MCF 10A (cell line): ENCODE measurements at regions not wholly inside any gene's neighbourhood (a gene's known extent, or its start where the extent isn't known, plus 50 kb on each side); places are given as distances from the start of the nearest gene placed in this dataset.

Experiments used
- BruUV-seq: library from RNA; stranded (reverse); fragments of 400-500 nt; replicated peaks from 2 replicates; lab custom pipeline; 2021; lab: Mats Ljungman, UMichigan
- CTCF ChIA-PET: fragments of 300-600 bp; sonication (Branson Sonifier 250); formaldehyde crosslinking; extraction: SDS; loops from one replicate; lab custom pipeline; 2021; ENCODE audit warnings: antibody characterized with exemption, inconsistent platforms; lab: Yijun Ruan, JAX
- POLR2A ChIA-PET: fragments of 300-600, 350-650 bp; sonication (Branson Sonifier 250); formaldehyde crosslinking; extraction: SDS; loops from one replicate; lab custom pipeline; 2020; ENCODE audit warnings: antibody characterized with exemption, inconsistent platforms; lab: Yijun Ruan, JAX
- DNase-seq: peaks from one replicate; pipeline ENCODE4 v3.0.0-alpha.2; 2018; ENCODE audit not compliant: unreplicated experiment
- H3K27ac Mint-ChIP-seq: one replicate; pipeline ENCODE4 v1.8.0; 2022; ENCODE audit warnings: mild to moderate bottlenecking, low read depth, mixed read lengths; ENCODE audit not compliant: unreplicated experiment
- H3K27me3 Mint-ChIP-seq: one replicate; pipeline ENCODE4 v1.8.0; 2022; ENCODE audit warnings: mixed read lengths; ENCODE audit not compliant: insufficient read depth, unreplicated experiment
- H3K36me3 Mint-ChIP-seq: one replicate; pipeline ENCODE4 v1.8.0; 2022; ENCODE audit warnings: mild to moderate bottlenecking, moderate library complexity, mixed read lengths; ENCODE audit not compliant: insufficient read depth, unreplicated experiment
- H3K4me1 Mint-ChIP-seq: one replicate; pipeline ENCODE4 v1.8.0; 2022; ENCODE audit warnings: mixed read lengths; ENCODE audit not compliant: insufficient read depth, unreplicated experiment
- H3K4me3 Mint-ChIP-seq: one replicate; pipeline ENCODE4 v1.8.0; 2022; ENCODE audit warnings: mild to moderate bottlenecking, moderate library complexity, mixed read lengths; ENCODE audit not compliant: unreplicated experiment
- H3K9me3 Mint-ChIP-seq: one replicate; pipeline ENCODE4 v1.8.0; 2022; ENCODE audit warnings: mixed read lengths; ENCODE audit not compliant: unreplicated experiment
- intact Hi-C: fragments of 100-400 bp; cut with micrococcal nuclease; formaldehyde crosslinking; loops from 2 replicates; pipeline ENCODE4 v1.14.1; 2022
- TF ChIP-seq, protein P1 (sequence below): fragments of 200-600 bp; IDR thresholded peaks from one replicate; pipeline ENCODE4 v1.8.0; 2022; ENCODE audit warnings: antibody characterized with exemption, mild to moderate bottlenecking; ENCODE audit not compliant: unreplicated experiment

- Mint-ChIP-seq H3K27me3 (no peaks in the 10 kb centered on the region), H3K4me1 (peaks cover 6% of the 10 kb centered on the region), H3K27ac (no peak overlapping the region), H3K4me3 (no peak overlapping the region), H3K9me3 (no peaks in the 10 kb centered on the region), H3K36me3 (no peaks in the 10 kb centered on the region)
- TF ChIP-seq, protein P1, sequence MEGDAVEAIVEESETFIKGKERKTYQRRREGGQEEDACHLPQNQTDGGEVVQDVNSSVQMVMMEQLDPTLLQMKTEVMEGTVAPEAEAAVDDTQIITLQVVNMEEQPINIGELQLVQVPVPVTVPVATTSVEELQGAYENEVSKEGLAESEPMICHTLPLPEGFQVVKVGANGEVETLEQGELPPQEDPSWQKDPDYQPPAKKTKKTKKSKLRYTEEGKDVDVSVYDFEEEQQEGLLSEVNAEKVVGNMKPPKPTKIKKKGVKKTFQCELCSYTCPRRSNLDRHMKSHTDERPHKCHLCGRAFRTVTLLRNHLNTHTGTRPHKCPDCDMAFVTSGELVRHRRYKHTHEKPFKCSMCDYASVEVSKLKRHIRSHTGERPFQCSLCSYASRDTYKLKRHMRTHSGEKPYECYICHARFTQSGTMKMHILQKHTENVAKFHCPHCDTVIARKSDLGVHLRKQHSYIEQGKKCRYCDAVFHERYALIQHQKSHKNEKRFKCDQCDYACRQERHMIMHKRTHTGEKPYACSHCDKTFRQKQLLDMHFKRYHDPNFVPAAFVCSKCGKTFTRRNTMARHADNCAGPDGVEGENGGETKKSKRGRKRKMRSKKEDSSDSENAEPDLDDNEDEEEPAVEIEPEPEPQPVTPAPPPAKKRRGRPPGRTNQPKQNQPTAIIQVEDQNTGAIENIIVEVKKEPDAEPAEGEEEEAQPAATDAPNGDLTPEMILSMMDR = no peak
- DNase-seq = no peak
- BruUV-seq = no TSS peak
- intact Hi-C loops = no loop called here
- ChIA-PET POLR2A (no interaction called here), CTCF (no interaction called here)
Measured at GRCh38 chr11:122556605-122557004, 98.9 kb upstream of the UBASH3B start.

DNA sequence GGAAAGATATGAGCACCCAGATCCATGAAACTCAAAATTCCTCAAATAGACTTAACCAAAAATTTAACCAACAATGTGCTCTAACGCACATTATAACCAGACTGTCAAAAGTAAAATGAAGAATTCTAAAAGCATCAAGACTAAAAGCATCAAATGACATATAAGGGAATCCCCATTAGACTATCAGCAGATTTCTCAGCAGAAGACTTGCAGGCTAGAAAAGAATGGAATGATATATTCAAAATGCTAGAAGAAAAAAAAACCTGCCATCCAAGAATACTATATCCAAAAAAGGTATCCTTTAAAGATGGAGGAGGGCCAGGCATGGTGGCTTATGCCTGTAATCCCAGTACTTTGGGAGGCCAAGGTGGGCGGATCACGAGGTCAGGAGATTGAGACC, 117.5 kb upstream of the UBASH3B start:
- TF ChIP-seq, protein P1 = no peak
- H3K36me3 Mint-ChIP-seq = peaks cover 7% of the 10 kb centered on the region
- no peak for DNase-seq
- no TSS peak for BruUV-seq
- ChIA-PET POLR2A (no interaction called here), CTCF (no interaction called here)
- no peak overlapping the region for H3K27ac Mint-ChIP-seq
- H3K9me3 Mint-ChIP-seq = peaks cover 33% of the 10 kb centered on the region
- no peak overlapping the region for H3K4me3 Mint-ChIP-seq
- intact Hi-C loops = no loop called here
- H3K27me3 Mint-ChIP-seq = peaks cover under 1% of the 10 kb centered on the region
- H3K4me1 Mint-ChIP-seq = no peaks in the 10 kb centered on the region

DNA sequence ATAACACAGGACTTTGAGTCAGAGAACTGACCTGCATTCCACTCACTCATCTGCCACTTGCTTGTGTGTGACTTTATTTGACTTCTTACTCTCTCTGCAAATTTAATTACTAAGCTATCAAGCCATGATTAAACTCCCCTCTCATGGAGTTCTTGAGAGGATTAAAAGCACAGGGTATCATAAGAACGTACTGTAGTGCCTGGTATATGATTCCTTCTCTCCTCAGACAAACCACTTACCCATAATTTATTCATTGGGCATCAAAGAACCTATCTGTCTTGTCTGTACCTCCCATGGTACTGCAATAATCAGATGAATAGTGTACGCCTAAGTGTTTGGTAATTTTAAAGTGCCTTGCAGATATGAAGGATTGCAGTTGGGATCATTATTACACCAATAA, 130.6 kb upstream of the UBASH3B start:
- BruUV-seq = no TSS peak
- no peaks in the 10 kb centered on the region for H3K4me1 Mint-ChIP-seq
- POLR2A ChIA-PET = no interaction called here
- TF ChIP-seq, protein P1 = no peak
- intact Hi-C loops = no loop called here
- H3K4me3 Mint-ChIP-seq = no peak overlapping the region
- DNase-seq = no peak
- H3K27ac Mint-ChIP-seq = no peak overlapping the region
- H3K36me3 Mint-ChIP-seq = peaks cover 5% of the 10 kb centered on the region
- peaks cover 11% of the 10 kb centered on the region for H3K27me3 Mint-ChIP-seq
- peaks cover 12% of the 10 kb centered on the region for H3K9me3 Mint-ChIP-seq
- CTCF ChIA-PET = interaction anchor here (0.9 kb wide), 1 partner anchor 11 kb away, joined by 3 read pairs; no protein-coding TSS in a partner anchor

DNA sequence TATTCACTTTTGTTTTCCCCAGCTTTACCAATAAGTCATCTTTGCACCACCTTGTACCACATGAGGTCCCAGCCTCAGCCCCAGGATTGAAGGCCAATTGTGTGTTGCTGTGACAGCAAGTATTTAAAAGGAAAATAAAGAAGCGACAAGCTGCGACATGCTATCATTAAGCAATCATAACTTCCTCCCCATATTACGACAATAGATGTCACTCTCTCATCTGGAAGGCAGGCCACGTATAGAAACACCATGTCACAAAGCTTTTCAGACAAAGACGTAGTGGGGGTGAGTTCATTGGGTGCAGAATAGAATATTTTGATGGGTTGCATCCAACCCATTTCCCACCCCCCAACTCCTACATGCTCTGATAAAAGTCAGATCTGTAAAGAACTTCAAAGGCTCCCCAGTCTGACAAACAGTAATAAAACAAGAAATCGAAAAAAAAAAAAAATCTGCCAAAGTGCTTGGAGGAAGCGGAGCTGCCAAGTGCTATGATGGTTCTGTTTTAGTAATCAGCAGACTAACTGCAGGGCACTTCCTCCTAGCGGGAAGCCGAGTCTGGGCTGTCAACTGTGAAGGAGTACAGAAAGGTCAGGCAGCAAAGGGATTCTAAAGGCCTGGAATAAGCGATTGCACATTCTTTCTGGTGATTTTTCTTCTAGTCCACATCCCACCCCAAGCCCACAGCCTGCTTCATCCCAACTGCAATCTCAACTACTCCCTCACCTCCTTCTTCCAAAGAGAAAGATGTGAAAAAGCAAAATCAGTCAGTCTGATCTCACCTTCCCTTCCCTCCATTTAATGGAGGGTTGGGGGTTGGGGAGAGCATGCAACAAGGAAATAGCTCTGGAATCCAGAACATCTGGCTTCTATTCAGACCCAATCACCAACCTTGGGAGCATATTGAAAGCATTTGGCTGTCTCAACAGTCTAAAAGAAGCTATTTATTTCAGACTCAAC, 131.4 kb upstream of the UBASH3B start:
- TF ChIP-seq, protein P1 = no peak
- CTCF ChIA-PET = no interaction called here

More for the DNA sequence above, 131.4 kb upstream of the UBASH3B start:
- DNase-seq = peak; percentile 28
- intact Hi-C loops = no loop called here
- Mint-ChIP-seq H3K36me3 (peaks cover 5% of the 10 kb centered on the region), H3K4me1 (no peaks in the 10 kb centered on the region), H3K27me3 (peaks cover 11% of the 10 kb centered on the region), H3K4me3 (no peak overlapping the region), H3K9me3 (peaks cover 12% of the 10 kb centered on the region), H3K27ac (no peak overlapping the region)
- no TSS peak for BruUV-seq
- POLR2A ChIA-PET = interaction anchor here (0.6 kb wide), 2 partner anchors 536 to 1956 kb away, joined by 3 read pairs; no protein-coding TSS in a partner anchor
